Astrocyte of the cerebellum (primary cell): ENCODE measurements at regions not wholly inside any gene's neighbourhood (a gene's known extent, or its start where the extent isn't known, plus 50 kb on each side); places are given as distances from the start of the nearest gene placed in this dataset.
A peak's percentile ranks its signal among the peaks of the same experiment; 100 is the strongest.

Experiments
- DNase-seq: peaks from one replicate; pipeline ENCODE4 v3.0.0-alpha.2; 2011; ENCODE audit warnings: low read depth
- H3K4me3 ChIP-seq: 2 replicates; pipeline ENCODE4 v1.5.1; 2011; ENCODE audit warnings: mild to moderate bottlenecking, low read depth, low read length, moderate library complexity
- in situ Hi-C: cut with HindIII; loops from 2 replicates; pipeline ENCODE4 v1.10.0; 2017; ENCODE audit warnings: low sequenced_read_pairs
- TF ChIP-seq, protein P1 (sequence below): IDR thresholded peaks from 2 replicates; pipeline ENCODE4 v1.5.1; 2012; ENCODE audit warnings: low read length, low read depth, moderate library complexity, mild to moderate bottlenecking; ENCODE audit errors: missing control alignments

DNA sequence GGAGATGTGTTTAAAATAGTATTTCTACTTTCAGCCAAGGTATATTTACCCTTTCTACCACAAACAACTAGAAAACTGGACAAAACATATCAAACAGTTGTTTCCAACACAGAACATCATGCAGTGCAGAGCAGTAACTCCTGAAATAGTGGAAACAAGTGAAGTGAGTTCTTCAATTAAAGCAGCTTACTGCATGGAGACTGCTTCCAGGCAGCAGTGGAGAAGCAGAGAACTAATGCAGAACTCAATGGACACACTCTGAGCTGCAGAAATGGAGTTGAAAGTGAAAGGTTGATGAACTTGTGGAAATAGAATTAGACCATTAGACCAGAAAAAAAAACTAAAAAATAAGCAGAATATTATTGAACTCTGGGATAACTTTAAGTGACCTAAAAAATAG lies 478.9 kb downstream of the CNTN6 start:
- in situ Hi-C loops = no loop called here
- DNase-seq = no peak
- TF ChIP-seq, protein P1, sequence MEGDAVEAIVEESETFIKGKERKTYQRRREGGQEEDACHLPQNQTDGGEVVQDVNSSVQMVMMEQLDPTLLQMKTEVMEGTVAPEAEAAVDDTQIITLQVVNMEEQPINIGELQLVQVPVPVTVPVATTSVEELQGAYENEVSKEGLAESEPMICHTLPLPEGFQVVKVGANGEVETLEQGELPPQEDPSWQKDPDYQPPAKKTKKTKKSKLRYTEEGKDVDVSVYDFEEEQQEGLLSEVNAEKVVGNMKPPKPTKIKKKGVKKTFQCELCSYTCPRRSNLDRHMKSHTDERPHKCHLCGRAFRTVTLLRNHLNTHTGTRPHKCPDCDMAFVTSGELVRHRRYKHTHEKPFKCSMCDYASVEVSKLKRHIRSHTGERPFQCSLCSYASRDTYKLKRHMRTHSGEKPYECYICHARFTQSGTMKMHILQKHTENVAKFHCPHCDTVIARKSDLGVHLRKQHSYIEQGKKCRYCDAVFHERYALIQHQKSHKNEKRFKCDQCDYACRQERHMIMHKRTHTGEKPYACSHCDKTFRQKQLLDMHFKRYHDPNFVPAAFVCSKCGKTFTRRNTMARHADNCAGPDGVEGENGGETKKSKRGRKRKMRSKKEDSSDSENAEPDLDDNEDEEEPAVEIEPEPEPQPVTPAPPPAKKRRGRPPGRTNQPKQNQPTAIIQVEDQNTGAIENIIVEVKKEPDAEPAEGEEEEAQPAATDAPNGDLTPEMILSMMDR = no peak
- no peak overlapping the region for H3K4me3 ChIP-seq

DNA sequence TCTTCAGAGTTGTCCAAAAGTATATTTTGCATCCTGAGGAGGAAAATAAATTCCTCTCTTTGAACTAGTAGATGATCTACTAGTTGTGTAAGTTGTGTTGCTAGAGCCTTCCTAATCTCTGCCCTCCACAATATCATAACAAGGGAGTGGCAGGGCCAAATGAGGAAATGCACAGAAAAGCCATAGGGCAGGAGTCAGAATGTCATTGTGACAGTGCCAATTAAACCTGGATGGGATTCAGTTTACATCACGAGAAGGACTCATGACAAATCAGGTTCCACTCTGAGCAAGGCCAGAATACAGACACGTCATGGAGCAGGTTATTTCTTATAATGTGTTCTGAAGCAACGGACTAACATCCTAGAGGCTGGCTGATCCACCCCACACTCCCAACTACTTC lies 483.2 kb downstream of the CNTN6 start:
- in situ Hi-C loops = no loop called here
- TF ChIP-seq, protein P1 = no peak
- no peak overlapping the region for H3K4me3 ChIP-seq
- no peak for DNase-seq

- H3K4me3 ChIP-seq = no peak overlapping the region
- TF ChIP-seq, protein P1 = no peak
- DNase-seq = peak; percentile 57
- in situ Hi-C loops = no loop called here
Observed at GRCh38 chr3:1578124-1578806, 485.4 kb downstream of the CNTN6 start.

DNA sequence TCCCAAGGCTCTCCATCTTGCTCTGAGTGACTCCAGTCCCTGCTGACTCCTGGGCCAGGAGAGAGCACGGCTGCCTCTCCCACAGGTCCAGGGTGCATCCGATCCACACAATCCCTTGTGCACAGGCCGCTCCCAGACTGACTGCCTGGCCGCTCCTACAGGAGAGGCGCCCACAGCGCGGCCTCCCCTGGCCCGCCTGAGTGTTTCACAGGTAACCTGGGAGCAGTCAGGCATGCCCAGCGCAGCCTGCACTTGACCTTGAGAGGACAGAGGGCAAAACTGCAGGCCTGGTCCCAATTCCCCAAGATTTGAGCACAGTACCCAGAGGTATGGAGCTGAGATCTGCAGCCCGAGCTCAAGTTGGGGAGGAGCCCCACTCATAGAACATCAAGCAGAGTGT lies 490.2 kb downstream of the CNTN6 start:
- TF ChIP-seq, protein P1 = no peak
- H3K4me3 ChIP-seq = no peak overlapping the region
- in situ Hi-C loops = no loop called here
- no peak for DNase-seq

- H3K4me3 ChIP-seq = no peak overlapping the region
- DNase-seq = no peak
- in situ Hi-C loops = no loop called here
- TF ChIP-seq, protein P1 = no peak
Observed at GRCh38 chr3:1587426-1587825, 494.6 kb downstream of the CNTN6 start.

- TF ChIP-seq, protein P1 = no peak
- in situ Hi-C loops = no loop called here
- no peak overlapping the region for H3K4me3 ChIP-seq
- DNase-seq = no peak
Observed at GRCh38 chr3:1591327-1592028, 498.7 kb downstream of the CNTN6 start.
